GM23338 (cell line): ENCODE measurements at regions not wholly inside any gene's neighbourhood (a gene's known extent, or its start where the extent isn't known, plus 50 kb on each side); places are given as distances from the start of the nearest gene placed in this dataset.

Experiments
- CREB1 ChIP-seq: fragments of 250-450 bp; sonication (Bioruptor Pico); IDR thresholded peaks from 2 replicates; pipeline ENCODE4 v1.5.0; 2020; ENCODE audit warnings: low read depth, mild to moderate bottlenecking, moderate library complexity
- CTCF ChIP-seq, 2 experiments: fragments of 200-600 bp in 1 of 2; sonication (generic) in 1 of 2; conservative IDR thresholded peaks; 2 replicates each; pipeline versions ENCODE4 v1.5.1 to v1.6.1; 2016 to 2017; ENCODE audit warnings: antibody characterized with exemption in 2 of 2, low read depth in 2 of 2, mild to moderate bottlenecking in 2 of 2, moderate library complexity in 1 of 2

GRCh38 chr2:60336442-60337141 is 216.9 kb downstream of the BCL11A start:
- TF ChIP-seq CTCF (conservative IDR thresholded peaks at IDR 0.05; ENCODE audit: low read depth in 2 of 2), result peak in 1 of 2 experiments; percentile 39; a peak in 2 of 4 replicates
- no peak for TF ChIP-seq CREB1
